HG02981 (cell line): ENCODE measurements at regions not wholly inside any gene's neighbourhood (a gene's known extent, or its start where the extent isn't known, plus 50 kb on each side); places are given as distances from the start of the nearest gene placed in this dataset.

ENCODE experiments used
- ATAC-seq: cut with Tn5 transposase; IDR thresholded peaks from one replicate; pipeline ENCODE4 v1.9.1; 2021; ENCODE audit warnings: mild to moderate bottlenecking, moderate library complexity; ENCODE audit not compliant: unreplicated experiment

DNA sequence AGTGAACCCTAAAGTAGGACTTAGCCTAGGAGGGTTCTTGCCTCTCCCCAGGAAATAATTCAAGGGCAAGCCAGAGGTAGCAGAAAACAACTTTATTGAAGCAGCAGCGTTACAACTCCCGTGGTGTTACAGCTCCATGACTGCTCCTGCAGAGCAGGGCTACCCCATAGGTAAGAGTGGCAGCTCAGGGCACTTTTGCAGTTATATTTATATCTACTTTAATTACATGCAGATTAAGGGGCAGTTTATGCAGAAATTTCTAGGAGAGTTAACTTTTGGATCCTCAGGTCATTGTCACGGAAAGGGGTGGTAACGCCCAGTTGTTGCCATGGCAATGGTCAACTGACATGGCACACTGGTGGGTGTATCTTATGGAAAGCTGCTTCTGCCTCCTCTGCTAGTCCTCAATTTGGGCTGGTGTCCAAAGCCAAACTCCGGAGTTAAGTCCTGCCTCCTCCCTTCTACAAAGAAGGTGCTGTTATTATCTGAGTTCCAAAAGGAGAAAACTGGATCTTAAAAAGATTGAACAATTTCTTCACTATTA is 1413.0 kb downstream of the DSC3 start:
- no peak for ATAC-seq

DNA sequence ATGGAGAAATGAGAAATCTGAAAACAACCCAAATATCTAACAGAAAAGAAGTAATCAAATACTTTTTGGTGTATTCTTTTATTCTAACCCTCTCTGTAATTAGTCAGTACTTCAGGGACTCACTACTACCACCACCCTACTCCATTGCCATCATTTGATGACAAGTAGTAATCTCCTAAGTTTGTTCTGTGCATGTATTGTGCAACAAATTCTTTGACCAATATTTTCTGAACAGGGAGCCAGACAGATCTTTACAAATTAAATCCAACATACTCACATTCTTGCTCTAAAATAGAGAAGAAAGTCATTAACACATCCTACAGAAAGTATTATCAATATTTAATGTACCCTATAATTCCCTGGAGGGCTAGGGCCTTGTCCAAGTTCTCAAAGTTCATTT is 1416.4 kb downstream of the DSC3 start:
- no peak for ATAC-seq

DNA sequence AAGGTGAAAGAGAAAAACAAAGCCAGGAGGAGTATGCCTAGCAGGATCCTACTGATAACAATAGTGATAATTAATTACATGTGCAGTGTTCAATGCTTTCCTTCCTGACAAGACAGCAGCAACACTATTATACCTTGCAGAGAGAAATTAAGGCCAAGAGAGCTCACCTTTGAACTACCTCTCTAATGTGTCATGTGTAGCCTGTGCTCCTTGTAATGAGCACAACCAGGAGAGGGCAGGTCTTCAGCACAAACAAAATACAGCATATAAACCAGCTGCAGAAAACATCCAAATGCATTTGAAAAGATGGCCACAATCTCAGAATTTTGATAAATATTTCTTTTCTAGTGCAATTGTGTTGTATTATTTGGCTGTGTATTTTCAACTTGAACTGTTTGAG is 1425.7 kb downstream of the DSC3 start:
- ATAC-seq, result no peak

DNA sequence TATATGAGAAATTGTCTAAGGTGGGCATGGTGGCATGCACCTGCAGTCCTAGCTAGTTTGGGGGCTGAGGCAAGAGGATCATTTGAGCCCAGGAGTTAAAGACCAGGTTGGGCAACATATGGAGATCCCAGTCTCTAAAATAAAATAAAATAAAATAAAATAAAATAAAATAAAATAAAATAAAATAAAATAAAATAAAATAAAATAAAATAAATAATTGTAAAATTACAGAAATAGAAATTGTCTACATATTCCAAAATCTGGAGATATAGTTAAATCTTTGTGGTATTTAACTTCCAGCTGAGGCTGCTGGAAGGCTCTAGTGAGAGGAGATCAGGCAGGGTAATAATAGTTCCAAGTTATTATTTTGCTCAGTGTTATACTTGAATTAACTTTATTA is 1432.1 kb upstream of the CDH2 start:
- ATAC-seq, result no peak

DNA sequence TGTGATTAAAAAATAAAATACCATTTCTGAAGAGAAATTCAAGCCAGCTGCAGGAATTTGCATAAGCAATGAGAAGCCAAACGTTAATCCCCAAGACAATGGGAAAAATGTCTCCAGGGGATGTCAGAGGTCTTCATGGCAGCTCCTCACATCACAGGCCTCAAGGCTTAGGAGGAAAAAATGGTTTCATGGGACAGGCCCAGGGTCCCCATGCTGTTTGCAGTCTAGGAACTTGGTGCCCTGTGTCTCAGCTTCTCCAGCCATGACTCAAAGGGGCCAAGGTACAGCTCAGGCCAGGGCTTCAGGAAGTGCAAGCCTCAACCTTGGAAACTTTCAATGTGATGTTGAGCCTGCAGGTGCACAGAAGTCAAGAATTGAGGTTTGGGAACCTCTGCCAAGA is 1428.4 kb upstream of the CDH2 start:
- ATAC-seq, result no peak

DNA sequence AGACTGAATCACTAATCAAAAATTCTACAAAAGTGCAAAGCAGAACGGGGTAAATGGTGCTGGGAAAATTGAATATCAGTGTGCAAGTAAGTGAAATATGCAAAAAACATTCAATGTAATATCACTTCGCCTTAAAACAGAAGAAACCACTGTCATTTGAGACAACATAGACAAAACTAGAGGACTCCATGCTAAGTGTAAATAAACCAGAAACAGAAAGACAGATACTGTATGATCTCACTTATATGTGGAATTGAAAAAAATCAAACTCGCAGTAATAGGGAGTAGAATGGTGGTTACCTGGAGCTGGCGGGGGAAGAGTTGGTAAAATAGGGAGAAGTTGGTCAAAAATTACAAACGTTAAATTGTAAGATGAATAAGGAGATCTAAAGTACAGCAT is 1420.0 kb upstream of the CDH2 start:
- no peak for ATAC-seq

DNA sequence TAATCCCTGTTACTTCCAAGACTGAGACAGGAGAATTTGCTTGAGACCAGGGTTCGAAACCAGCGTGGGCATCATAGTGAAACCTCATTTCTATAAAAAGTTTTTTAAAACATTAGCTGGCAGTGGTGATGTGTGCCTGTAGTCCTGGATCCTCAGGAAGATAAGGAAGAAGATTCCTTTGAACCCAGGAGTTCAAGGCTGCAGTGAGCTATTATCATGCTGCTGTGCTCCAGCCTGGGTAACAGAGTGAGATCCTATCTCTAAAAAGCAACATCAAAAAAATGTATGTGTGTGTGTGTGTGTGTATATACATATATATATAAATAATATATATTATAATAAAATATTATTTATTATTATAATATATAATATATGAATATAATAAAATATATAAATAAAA is 1417.6 kb upstream of the CDH2 start:
- no peak for ATAC-seq

DNA sequence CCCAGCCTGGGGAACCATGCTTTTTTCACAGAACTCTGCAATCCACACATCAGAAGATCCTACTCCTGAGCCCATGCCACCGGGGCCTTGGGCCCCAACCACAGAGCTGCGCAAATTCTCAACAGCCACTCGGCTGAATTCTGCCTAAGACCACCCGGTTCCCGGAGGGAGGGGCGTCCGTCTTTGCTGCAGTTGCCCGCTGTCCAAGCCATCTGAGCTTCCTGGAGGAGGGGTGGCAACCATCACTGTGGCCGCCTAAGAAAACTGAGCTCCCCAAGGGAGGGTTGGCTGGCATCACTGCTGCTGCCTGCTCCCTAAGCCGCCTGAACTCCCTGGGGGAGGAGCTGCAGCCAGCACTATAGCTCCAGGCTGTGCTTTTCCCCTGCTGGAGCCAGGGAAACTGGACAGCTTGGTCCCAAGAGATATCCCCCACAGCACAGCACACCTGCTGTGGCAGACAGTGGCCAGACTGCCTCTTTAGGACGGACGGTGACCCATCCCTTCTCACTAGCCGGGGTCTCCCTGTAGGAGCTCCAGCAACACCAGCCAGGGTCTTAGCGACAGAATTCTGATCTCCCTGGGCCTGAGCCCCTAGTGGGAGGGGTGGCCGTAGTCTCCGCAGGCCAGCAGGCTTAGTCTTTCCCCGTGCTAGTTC is 1411.6 kb upstream of the CDH2 start:
- ATAC-seq, result no peak

DNA sequence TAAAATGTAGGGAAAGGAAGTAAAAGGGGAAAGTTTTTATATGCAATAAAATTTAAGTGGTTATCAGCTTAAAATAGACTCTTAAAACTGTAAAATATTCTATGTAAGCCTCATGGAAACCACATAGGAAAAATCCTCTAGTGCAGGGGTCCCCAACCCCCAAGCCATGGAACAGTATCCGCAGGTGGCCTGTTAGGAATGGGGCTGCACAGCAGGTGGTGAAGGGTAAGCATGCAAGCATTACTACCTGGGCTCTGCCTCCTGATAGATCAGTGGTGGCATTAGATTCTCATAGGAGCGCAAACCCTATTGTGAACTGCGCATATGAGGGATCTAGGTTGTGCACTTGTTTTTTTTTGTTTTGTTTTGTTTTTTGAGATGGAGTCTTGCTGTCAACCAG is 1409.3 kb upstream of the CDH2 start:
- no peak for ATAC-seq

DNA sequence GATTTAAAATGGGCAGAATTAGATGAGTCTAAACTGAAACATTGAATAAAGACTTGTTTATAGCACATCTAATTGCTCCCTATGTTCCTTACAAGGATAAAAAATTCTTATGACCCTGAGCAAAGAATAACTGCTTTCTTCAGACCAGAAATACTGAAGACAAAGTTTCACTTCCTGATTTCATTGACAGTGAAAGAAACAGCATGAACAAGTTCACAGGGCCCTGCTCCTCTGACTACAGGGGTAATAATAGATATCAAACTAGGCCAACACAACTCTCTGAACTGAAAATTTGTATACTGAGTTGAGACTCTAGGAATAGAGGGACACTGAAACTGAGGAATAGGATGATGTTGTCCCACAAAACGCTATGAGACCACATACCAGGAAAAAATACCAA is 1383.3 kb upstream of the CDH2 start:
- ATAC-seq, result no peak

DNA sequence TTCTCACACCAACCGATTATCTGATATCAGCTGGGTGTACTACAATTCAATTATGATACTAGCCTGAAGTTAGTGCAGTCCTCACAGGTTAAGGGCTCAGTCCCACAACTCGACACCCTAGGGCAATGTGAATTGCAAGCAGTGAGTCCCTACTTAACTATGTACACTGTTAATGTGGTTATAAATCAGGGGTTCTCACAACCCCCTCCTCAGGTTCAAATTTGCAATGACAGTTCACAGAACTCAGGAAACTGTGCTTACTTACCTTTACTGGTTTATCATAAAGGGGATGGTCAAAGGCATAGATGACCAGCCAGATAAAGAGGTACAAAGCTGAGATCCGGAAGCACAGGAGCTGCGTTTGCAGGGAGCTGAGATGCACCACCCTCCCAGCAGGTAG is 1379.1 kb upstream of the CDH2 start:
- no peak for ATAC-seq

DNA sequence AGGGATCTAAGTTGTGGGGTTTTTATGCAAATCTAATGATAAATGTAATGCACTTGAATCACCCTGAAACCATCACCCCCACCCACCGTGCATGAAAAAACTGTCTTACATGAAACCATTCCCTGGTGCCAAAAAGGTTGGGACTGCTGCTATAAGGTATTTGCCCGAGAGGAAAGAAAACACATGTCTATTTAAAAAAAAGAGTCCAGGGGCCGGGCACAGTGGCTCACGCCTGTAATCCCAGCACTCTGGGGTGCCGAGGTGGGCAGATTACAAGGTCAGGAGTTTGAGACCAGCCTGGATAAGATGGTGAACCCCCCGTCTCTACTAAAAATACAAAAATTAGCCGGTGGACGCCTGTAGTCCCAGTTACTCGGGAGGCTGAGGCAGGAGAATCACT is 1372.8 kb upstream of the CDH2 start:
- no peak for ATAC-seq

DNA sequence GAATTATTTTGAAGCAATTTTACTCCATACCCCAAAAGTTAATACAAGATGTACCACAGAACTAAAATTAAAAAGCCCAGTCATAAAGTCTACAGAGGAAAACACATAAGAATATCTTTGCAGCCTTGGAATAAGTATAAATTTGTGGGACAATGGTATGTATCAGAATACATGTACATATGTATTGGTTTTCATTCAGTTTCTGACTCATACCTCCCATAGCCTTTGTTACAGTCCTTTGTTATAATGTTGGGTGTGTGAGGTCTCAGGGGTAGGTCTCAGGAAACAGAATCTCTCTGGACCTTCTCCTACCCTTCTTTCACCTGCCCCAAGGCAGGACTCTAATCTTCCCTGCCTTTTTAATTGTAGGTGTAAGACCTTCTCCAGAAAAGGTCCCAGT is 1370.7 kb upstream of the CDH2 start:
- no peak for ATAC-seq

DNA sequence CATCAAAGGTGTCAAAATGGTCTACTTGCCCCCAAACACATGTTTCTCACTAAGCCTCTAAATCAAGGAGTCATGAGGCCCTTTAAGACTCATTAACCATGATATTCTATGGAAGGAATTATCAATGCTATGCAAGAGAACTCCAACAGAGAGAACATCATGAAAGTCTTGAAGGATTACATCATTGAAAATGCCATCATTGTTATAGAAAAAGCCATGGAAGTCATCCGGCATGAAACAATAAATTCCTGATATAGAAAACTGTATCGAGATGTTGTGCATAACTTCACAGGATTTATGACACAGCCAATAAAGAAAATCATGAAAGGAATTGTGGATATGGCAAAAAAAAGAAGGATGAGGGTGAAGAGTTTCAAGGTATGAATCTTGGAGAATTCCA is 1363.6 kb upstream of the CDH2 start:
- no peak for ATAC-seq

DNA sequence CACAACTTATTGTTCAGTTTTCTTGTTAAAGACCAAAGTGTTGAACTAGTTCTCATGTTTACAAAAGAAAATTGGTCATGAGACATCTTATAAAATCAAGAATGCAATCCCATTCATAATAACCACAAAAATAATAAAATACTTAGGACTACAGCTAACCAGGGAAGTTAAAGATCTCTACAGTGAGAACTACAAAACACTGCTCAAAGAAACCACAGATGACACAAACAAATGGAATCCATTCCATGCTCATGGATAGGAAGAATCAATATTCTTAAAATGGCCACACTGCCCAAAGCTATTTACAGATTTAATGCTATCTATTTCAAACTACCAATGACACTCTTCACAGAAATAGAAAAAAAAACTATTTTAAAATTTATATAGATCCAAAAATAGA is 1354.8 kb upstream of the CDH2 start:
- ATAC-seq, result no peak

DNA sequence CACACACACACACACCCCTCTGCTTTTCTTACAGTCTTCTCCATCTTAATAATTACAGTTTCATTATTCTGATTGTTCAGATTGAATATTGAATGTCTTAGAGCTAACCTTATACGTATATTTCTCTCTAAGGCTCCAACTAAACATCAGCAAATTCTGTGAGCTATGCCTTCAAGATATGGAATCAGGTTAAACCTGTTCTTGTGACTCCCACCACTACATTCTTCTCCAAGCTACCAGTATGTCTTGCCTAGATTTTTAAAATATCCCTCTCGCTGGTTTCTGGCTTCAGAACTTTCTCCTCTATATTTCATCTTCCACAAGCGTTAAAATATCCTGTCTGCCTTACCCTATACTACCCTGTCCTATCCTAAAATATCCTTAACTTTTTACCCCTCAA is 1346.4 kb upstream of the CDH2 start:
- no peak for ATAC-seq

DNA sequence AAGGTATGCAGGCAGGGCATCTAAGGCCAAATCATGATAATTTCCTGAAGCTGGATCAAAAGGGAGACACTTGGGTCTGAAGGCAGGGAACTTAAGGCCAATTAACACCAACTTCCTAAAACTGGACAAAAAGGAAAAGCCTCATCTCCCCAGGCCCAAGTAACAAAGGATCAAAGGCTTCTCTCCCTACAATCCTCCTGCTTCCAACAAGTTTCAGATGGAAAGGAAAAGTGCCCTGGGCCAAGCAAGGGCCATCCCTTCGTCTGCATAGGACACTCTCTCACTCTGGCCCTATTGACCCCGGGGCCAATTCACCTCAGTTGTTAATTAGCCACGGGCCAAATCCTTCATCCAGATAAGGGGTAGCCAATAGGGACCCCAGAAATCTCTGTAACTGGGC is 1335.8 kb upstream of the CDH2 start:
- no peak for ATAC-seq

DNA sequence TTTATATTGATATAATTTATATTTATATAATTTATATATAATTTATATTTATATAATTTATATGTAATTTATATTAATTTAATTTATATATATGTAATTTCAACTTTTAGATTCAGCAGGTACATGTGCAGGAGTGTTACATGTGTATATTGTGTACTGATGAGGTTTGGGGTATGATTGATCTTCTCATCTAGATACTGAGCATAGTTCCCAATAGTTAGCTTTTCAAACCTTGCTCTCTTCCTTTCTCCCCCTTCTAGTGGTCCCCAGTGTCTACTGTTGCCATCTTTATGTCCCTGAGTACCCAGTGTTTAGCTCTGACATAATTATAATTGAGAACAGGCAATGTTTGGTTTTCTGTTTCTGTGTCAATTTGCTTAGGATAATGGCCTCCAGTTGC is 1335.3 kb upstream of the CDH2 start:
- ATAC-seq, result no peak

DNA sequence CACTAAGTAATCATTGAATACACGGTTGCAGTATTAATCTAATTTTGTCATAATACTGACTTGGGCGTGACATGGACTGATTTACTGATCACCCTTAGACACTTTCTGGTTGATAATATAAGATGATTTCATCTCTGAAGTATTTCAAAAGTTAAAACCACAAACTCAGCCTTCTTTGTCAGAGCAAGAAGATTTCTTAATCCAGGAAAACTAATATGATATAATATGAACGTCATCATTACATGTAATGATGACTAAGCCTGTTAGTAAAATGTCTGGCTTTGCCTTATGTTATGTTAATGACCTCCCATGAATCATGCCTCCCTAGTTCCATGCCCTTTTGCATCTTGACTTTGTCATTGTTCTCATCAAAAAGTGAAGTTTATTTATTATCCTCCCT is 1325.0 kb upstream of the CDH2 start:
- no peak for ATAC-seq

DNA sequence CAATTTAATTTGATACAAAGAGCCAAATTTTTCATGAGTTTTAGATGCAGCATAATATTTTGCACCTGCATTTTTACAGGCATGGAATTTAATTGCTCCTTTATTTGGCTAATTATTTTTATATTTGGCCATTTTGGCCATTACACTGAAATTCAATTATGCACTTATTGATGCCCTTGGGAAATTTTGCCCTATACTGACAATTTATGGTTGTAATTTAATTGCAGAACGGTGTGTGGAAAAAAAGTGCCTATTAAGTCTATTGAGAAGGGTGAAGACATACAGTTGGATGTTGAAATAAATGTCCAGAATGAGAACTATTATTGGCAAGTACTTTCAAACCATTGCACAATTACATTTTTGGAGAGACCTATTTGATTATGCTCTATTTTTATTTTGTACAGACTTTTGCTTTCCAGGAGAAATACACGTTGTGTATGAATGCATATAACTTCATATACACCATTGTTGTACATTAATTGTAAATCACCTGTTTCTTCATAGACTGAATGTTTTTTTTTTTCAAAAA is 1319.3 kb upstream of the CDH2 start:
- no peak for ATAC-seq

DNA sequence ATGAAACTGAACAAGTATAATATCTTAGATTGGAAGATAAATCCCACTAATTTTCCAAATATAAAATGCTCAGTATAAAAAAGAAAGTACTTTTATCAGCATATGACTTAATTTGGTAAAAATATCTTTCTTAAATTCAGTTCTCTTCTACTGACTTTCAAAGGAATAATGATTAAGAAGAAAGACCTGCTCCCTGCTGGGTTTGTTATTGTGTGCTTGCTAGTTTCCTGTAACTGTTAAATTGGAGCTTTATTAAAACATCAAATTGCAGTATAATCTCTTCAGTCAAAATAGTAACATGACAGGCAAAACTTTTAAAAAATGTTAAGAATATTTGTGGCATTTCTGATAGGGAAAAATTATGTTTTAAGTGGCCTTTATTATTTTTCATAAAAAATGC is 1317.4 kb upstream of the CDH2 start:
- no peak for ATAC-seq

DNA sequence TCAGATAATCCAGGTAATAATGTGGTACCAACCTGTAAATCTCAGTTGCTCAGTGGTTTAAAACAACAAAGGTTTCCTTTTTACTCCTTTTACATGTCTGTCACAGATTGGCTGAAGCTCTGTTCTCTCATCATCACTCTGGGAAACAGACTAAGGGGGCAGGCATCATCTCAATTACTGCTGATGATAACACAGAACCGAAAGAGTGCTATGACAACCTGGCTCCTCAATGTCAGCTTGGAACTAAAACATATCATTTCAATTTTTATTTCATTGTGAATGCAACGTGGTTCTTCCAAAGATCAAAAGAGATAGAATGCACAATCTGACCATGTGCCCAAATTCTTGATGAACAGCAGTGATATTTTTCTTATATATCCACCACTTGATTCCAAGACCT is 1315.0 kb upstream of the CDH2 start:
- no peak for ATAC-seq

DNA sequence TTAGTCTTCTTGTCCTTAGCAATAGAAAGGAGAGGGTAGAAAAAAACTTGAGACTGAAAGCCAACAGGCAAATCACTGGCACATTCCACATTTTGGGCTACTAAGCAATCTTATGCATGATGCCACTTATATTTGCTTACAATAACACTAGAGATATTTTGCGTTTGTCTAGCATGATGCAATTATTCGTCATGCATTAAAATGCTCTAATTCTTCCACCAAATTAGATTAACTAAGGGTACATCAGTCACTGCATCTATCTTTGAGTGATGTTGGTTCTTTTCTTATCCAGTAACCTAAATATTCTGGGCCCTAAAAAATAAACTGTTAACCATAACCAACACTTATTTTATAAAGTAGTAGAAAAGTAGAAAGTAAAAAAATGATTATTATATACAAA is 1311.7 kb upstream of the CDH2 start:
- no peak for ATAC-seq
